ENCODE measurements at regions not wholly inside any gene's neighbourhood (a gene's known extent, or its start where the extent isn't known, plus 50 kb on each side); places are given as distances from the start of the nearest gene placed in this dataset.
"Not testable (repeated sequence)": the region's sequence is repeated elsewhere in the genome, so short reads cannot be mapped to it uniquely, and the experiment has no call there.

DNA sequence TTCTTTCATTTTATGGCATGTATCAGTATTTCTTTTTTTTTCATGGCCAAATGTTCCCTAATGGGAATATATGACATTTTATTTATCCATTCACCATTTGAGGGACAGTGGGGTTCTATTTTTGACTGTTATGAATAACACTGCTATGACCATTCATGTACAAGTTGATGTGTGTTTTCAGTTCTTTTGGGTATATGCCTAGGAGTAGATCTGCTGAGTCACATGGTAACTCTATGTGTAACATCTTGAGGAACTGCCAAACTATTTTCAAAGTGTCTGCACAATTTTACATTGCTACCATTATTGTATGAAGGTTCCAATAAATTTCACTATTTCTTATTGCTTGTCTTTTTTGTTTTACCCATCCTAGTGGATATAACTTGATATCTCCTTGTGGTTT is 223.0 kb downstream of the TANC2 start:
- DNase-seq: no peak

DNA sequence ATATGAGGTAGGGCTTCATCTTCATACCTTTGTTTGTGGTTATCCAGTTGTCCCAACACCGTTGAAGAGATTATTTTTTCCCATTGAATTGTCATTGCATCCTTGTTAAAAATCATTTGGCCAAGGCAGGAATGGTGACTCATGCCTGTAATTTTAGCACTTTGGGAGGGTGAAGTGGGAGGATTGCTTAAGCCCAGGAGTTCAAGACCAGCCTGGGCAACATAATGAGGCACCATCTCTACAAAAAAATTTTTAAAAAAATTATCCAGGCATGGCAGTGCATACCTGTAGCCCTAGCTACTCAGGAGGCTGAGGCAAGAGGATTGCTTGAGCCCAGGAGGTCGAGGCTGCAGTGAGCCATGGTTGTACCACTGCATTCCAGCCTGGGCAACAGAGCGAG is 223.9 kb downstream of the TANC2 start:
- no peak for DNase-seq

DNA sequence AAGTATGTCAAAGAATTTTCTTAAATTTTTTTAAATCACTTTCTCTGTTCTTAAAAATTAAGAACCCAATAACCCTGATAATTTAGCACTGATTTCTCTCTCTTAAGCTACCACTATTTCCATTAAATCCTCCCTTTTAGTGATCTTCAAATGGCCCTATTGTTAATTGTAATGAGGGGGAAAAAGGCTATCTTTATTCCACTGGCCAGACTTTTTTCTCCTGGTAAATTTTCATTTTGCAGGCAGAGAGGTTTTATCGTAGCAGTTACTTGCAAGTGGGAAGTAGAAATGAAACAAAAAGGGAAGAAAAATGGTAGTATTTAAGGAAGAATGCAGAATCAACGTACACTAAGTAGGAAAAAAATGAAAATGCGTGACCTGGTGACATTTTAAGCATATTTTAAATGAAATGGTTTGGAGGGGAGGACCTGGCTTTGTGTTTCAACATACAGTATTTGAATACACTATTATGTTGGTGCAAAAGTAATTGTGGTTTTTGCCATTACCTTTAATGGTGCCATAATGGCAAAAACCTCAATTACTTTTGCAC is 224.9 kb downstream of the TANC2 start:
- no peak for DNase-seq

DNA sequence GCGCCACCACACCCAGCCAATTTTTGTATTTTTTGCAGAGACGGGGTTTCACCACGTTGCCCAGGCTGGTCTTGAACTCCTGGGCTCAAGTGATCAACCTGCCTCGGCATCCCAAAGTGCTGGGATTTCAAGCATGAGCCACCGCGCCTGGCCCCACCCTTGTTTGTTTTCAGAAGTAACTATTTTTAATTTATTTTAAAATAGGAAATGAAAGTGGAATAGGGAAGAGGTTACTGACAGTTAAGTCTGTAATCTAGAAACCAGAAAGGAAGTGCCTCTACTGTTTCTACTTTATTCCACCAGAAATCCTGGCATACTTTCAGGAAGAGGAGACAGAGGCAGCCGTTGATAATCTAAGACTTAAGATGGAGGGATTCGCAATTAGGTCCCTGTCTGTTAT is 225.6 kb downstream of the TANC2 start:
- DNase-seq: no peak

DNA sequence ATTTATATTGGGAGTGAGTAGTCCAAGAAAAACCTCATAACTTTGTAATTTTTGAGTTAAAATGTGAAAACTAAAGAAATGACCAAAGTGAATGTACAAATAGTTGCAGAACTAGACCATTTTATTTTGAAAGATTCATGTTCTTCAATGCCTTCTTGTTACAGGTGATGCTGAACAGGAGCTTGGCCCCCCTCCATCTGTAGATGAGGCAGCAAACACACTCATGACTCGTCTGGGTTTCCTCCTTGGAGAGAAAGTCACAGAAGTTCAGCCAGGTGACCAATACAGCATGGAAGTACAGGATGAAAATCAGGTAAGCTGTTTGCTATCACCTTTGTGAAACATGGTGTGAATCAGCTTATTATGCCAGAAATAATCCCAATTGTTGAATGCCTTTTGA is 227.8 kb downstream of the TANC2 start:
- DNase-seq: no peak

DNA sequence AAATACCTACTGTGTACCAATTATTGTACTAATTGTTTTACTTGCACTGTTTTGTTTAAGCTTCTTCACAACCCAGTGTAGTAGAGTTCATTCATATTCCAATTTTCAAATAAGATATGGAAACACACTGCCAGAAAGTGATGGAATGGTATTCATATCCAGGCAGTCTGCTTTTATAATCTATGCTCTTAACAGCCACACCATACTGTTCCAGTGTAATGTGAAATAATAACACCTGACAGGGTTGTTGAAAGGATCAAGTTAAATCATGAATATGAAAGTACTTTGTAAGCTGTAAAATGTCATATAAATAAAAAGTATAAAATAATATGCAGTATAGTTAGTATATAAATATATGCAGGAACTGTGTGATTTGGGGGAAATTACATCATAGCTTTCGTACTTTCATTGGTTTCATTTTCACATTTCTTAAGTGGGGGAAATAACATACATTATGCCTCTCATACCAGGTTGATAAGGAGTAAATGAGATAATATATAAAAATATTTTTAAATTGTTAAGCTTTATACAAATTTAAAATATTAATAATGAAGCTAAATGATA is 230.8 kb downstream of the TANC2 start:
- no peak for DNase-seq

DNA sequence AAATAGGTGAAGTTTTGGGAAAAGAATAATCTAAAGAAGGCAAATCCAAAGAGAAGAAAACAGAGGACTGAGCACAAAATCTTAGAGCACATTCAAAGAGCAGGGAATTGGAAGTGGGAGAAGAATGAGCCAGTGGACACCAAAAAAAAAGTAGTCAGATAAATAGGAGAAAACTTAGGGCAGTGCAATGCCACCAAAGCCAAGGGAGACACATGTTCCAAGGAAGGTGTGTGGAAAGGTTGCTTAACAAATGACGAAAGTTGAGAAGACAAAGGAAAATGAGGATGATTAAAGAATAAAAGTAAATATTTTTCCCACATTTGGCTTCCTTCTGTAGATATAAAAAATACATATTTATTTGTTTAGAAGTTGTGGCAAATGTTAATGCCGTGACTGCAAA is 237.6 kb downstream of the TANC2 start:
- no peak for DNase-seq

DNA sequence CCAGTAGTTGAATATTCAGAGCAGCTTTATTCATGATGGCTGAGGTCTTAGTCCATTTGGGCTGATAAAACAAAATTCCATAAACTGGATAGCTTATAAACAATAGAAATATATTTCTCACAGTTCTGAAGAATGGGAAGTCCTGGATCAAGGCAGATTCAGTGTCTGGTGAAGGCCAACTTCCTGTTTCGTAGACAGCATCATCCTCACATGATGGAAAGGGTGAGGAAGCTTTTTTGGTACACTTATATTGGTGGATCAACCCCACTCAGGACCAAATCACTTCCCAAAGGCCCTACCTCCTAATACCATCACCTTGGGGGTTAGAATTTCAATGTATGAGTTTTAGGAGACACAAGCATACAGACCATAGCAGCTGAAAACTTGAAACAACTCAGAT is 224.2 kb downstream of the CYB561 start:
- DNase-seq: no peak

DNA sequence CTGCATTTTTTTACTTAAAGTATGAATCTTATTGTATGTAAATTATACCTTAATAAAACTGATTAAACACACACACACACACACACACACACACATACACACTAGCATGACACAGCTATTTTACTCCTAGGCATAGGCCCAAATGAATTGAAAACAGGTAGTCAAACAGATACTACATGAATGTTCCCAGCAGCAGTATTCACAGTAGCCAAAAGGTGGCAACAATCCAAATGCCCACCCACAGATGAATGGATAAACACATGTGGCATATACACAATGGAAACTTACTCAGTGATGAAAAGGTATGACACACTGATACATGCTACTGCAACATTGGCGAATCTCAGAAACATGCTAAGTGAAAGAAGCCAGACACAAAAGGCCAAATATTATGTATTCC is 223.5 kb downstream of the CYB561 start:
- no peak for DNase-seq

DNA sequence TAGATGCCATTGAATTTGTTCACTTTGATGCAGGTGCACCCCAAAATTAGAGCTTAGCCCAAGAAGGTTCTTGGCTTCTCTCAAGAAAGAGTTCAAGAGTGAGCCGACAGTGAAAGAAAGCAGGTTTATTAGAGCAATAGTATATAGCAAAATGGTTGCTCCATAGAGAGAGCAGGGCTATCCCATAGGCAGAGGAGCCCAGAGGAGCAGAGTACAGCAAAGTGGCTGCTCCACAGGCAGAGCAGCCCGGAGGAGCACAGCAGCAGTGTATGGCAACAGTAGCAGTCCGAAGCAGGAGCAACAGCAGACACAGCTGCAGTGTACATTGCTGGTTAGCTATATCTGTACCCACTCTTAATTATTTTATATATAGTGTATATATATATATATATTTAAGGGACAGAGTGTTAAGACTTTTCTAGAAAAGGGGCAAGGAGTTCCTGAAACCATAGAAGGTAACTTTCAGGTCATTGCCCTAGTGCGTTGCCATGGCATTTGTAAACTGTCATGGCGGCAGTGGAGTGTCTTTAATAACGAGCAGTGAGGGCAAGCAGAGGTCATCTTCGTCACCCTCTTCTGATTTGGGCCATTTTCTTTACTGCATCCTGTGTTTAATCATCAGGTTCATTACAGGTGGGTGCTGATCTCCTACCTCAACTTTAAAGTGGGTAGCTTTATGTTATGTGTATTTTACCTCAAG is 222.7 kb downstream of the CYB561 start:
- DNase-seq: no peak

DNA sequence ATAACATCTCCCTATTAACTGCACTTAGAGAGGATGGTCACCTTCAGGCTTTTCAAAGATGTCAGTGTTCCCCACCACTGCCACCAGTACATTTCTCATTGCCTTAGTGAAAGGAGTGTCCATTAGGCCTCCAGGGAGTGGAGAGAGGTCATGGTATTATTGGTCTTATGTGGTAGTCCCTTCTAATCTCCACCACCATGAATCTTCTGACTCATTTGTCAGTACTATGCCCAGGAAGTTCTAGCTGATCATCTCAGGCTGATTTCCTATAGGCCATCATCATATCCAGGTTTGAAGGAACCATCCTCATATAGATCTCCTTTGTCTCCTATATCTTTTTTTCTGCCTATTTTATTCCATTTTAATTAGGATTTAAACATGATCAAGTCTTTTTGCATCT is 221.5 kb downstream of the CYB561 start:
- DNase-seq: no peak

DNA sequence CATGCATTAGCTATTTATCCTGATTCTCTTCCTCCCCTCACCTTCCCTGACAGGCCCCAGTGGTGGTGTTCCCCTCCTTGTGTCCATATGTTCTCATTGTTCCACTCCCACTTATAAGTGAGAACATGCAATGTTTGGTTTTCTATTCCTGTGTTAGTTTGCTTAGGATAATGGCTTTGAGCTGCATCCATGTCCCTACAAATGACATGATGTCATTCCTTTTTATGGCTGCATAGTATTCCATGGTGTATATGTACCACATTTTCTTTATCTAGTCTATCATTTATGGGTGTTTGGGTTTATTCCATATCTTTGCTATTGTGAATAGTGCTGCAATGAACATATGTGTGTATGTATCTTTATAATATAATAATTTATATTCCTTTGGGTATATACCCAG is 219.4 kb downstream of the CYB561 start:
- not testable (repeated sequence) for DNase-seq

DNA sequence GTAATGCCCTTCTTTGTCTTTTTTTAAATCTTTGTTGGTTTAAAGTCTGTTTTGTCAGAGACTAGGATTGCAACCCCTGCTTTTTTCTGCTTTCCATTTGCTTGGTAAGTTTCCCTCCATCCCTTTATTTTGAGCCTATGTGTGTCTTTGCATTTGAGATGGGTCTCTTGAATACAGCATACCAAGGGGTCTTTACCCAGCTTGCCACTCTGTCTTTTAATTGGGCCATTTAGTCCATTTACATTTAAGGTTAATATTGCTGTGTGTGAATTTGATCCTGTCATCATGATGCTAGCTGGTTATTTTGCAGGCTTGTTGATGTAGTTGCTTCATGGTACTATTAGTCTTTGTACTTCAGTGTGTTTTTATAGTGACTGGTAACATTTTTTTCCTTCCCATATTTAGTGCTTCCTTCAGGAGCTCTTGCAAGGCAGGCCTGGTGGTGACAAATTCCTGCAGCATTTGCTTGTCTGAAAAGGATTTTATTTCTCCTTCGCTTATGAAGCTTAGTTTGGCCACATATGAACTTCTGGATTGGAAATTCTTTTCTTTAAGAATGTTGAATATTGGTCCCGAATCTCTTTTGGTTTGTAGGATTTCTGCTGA is 215.0 kb downstream of the CYB561 start:
- DNase-seq: not testable (repeated sequence)

DNA sequence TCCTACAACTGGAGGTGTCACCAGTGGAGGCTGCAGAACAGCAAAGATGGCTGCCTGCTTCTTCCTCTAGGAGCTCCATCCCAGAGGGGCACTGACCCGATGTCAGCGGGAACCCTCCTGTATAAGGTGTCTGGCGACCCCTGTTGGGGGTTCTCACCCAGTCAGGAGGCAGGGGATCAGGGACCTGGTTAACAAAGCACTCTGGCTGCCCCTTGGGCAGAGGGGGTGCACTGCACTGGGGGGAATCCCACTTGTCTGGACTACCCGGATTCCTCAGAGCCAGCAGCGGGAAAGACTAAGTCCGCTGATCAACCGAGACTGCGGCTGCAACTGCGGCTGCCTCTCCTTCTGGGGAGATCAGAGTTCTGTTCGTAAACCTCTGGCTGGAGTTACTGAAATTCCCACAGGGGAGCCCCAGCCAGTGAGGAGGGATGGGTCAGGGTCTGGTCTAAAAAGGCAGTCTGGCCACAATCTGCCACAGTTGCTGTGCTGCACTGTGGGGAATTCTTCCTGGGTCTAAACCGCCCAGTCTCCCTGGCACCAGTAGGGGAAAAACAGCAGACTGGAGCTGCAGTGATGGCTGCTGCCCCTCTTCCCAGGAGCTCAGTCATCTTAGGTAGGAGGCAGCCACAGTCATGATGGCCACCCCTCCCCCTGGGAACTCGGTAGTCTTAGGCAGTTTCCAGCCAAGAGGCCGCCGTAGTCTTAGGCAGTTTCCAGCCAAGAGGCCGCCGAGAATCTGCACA is 213.4 kb downstream of the CYB561 start:
- no peak for DNase-seq

DNA sequence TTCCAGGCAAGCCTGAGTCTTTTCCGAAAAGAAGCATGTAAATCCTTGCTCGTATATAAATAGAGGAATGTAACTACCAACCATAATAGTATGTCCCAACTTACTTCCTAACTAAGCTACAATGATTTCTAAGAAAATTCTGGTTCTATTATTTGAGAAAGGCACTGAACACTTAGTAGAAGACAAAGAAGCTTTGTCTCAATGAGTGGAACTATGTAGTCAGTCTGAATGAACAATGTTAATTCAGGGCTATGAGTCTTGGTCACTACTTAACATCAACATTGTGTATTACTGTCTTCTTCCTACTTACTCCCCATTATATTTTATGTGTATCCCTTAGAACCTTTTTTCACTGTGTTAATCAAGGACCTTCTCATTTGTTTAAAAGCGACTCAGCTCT is 206.0 kb downstream of the CYB561 start:
- no peak for DNase-seq

DNA sequence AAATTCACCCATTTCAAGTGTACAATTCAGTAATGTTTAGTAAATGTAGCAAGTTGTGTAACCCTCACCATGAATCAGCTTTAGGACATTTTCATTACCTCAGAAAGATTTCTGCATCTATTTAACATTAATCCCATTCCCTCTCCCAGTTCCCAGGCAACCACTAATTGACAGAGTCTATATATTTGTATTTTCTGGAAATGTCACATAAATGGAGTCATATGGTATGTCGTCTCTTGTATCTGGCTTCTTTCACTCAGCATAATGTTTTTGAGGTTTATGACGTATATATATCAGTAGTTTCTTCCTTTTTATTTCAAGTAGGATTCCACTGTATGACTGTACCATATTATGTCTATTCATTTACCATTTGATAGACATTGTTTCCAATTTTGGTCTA is 199.8 kb downstream of the CYB561 start:
- no peak for DNase-seq

DNA sequence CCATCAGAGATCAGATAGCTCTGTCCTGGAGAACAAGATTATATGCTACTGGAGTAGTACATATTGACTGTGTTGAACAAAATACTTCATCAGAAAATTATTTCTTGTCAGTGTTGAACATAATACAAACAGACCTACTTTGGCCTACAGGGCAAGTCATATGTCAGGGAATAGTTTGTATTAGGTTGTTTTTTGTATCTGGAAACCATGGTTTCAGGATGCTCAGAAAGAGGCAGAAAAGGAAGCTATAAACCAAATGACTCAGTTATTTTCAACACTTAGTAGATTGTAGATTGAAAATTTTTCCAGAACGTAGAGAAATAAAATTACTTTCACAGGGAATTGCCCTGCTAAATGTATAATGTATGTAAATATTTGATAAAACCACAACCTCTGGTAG is 198.4 kb downstream of the CYB561 start:
- no peak for DNase-seq

DNA sequence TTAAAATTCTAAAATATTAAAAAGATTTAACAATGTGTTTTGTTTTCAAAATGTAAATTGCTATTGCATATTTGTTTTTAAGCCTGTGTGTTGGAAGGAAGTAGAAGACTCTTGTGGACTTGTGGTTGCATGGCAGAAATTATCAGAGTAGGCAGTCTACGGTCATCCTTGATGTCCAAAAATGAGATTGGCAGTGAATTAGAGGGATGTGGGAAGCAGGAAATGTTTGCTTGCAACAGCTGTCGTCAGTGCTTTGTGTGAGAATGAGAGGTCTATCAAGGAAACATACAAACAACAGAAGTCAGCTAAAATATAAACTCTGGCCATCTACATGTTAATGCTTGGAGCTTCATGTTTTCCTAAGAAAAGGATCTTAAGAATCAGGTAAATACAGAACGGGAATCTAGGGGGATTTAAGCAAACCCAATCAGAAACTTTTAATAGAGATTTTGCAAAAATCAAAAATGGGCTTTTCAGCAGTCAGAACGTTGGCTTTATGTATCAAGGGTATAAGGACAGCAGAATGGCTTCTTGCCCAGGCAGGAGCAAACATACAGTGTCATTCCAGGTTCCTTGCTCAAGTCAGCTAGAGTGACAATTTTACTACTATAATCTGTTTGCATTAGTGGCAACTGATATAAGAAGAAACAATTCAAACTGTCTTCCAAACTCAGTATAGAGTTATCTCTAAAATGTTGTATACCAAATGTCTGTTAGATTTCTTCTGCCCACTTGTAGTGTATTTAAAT is 196.7 kb downstream of the CYB561 start:
- no peak for DNase-seq

DNA sequence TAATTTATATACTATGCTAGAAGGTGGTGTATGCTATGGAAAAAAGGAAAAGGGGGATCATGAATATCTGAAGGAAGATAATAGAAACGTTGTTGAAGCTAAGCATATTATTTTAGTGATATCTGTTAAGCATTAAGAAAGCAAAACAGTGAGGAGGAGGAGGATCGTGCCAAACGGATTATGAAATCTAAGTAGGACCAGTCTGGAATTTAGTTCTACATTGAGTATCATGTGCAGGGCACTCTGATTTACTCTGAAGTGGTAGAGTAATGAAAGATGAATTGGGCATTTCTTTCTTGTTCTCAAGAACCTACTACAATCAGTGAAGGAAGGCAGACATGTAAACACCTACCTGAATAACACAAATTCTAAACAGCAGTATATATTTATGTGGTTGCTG is 195.3 kb downstream of the CYB561 start:
- DNase-seq: no peak

DNA sequence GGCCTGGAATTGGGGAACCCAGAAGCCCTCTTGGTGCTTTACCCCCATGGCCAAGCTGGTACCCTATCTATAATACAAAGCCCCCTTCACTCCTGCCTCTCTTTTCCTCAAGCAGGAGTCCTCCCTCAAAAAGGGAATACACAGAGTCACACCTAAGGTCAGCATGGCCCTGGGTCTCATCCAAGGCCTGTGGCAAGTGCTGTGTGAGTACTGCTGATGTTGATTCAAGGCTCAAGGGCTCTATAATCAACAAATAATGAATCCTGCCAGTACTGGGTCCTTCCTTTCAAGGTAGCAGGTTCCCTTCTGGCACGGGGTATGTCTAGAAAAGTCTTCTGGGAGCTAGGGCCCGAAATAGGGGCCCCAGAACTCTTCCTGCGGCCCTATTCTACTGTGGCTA is 187.3 kb downstream of the CYB561 start:
- DNase-seq: no peak

DNA sequence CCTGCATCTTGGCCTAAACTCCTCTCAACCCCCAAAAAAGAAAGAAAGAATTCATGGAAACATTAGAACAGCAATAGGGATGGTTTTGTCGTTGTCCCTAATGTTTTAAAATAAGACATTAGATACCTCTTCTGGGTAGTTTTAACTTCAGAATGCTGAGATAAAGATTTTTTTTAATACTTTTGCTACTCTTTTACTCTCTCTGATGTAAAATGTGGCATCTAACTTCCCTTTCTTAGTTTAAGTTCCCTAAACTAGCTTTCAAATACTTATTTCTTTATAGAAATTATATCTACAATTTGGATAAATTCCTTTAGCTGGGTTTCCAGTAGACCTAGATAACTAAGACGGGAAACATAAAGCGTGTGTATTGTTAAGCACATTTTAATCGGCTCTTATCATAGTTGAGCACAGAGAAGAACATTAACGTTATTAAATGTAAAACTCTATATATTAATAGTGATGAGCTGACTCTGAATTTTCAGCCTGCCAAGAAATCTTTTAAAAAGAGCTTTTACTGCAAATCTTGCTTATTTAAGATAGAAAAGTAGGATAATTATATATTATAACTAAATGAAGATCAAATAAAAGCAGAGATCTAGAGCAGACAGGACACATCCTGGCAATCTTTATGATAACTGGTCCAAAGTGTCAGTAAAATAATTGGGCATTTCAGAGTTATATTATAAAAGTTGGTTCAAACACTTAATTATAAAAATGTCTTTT is 183.2 kb downstream of the CYB561 start:
- no peak for DNase-seq

DNA sequence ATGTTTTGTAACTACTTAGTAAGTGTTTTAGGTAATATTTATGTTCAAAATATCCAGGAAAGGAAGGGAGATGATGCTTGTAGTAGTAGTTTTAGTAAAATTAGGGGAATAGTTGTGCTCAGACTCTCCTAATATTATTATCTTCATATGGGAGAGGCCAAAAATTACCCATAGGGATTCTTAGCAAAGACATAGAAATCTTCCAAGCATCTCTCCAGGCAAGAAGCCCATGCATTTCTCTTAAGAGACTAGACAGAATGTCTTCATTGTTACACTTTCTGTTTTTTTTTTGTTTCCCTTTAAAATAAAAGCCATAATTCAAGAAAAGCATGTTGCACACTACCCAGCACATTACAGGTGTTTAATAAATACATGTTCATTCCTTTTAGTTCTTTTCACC is 180.6 kb downstream of the CYB561 start:
- DNase-seq: no peak
